H9 (cell line): ENCODE measurements at regions not wholly inside any gene's neighbourhood (a gene's known extent, or its start where the extent isn't known, plus 50 kb on each side); places are given as distances from the start of the nearest gene placed in this dataset.

Experiments used
- DNase-seq: peaks from one replicate; pipeline ENCODE4 v3.0.0-alpha.2; 2017
- H2AFZ ChIP-seq: one replicate; pipeline ENCODE4 v1.6.1; 2013; ENCODE audit warnings: mild to moderate bottlenecking, low read length, control low read depth, moderate library complexity
- H2AK5ac ChIP-seq: 2 replicates; pipeline ENCODE4 v1.6.1; 2013; ENCODE audit warnings: low read length, control low read depth, mixed read lengths; ENCODE audit not compliant: insufficient read length
- H2BK120ac ChIP-seq: one replicate; pipeline ENCODE4 v1.6.1; 2013; ENCODE audit warnings: low read depth, mild to moderate bottlenecking, low read length, control low read depth, inconsistent platforms; ENCODE audit not compliant: poor library complexity, severe bottlenecking
- H2BK12ac ChIP-seq: 2 replicates; pipeline ENCODE4 v1.6.1; 2013; ENCODE audit warnings: low read length, control low read depth, mixed read lengths, low read depth; ENCODE audit not compliant: insufficient read length
- H2BK15ac ChIP-seq: 2 replicates; pipeline ENCODE4 v1.6.1; 2013; ENCODE audit warnings: low read depth, low read length, control low read depth
- H2BK20ac ChIP-seq: one replicate; pipeline ENCODE4 v1.6.1; 2013; ENCODE audit warnings: low read depth, mild to moderate bottlenecking, low read length, control low read depth, inconsistent platforms; ENCODE audit not compliant: poor library complexity, severe bottlenecking
- H2BK5ac ChIP-seq: 2 replicates; pipeline ENCODE4 v1.6.1; 2013; ENCODE audit warnings: low read length, control low read depth, mixed read lengths; ENCODE audit not compliant: insufficient read length
- H3K14ac ChIP-seq: 2 replicates; pipeline ENCODE4 v1.6.1; 2013; ENCODE audit warnings: low read length, control low read depth; ENCODE audit not compliant: insufficient read depth
- H3K18ac ChIP-seq: 2 replicates; pipeline ENCODE4 v1.6.1; 2013; ENCODE audit warnings: low read depth, mild to moderate bottlenecking, mixed read lengths, low read length, control low read depth; ENCODE audit not compliant: insufficient read length
- H3K23ac ChIP-seq: 2 replicates; pipeline ENCODE4 v1.6.1; 2013; ENCODE audit warnings: low read length, control low read depth, mixed read lengths, low read depth; ENCODE audit not compliant: insufficient read length
- H3K23me2 ChIP-seq: 2 replicates; pipeline ENCODE4 v1.6.1; 2013; ENCODE audit warnings: low read depth, mild to moderate bottlenecking, mixed read lengths, low read length, control low read depth; ENCODE audit not compliant: insufficient read length, poor library complexity, severe bottlenecking
- H3K27ac ChIP-seq: 2 replicates; pipeline ENCODE4 v1.5.1; 2013; ENCODE audit warnings: low read length, control low read depth, mixed read lengths, low read depth; ENCODE audit not compliant: insufficient read length
- H3K27me3 ChIP-seq: 2 replicates; pipeline ENCODE4 v1.6.1; 2013; ENCODE audit warnings: low read length, control low read depth, inconsistent platforms; ENCODE audit not compliant: insufficient read depth
- H3K4ac ChIP-seq: 2 replicates; pipeline ENCODE4 v1.6.1; 2013; ENCODE audit warnings: low read depth, mild to moderate bottlenecking, control low read depth, inconsistent platforms, low read length, moderate library complexity
- H3K4me1 ChIP-seq: 2 replicates; pipeline ENCODE4 v1.6.1; 2013; ENCODE audit warnings: low read length, control low read depth, inconsistent platforms; ENCODE audit not compliant: insufficient read depth
- H3K4me2 ChIP-seq: 2 replicates; pipeline ENCODE4 v1.6.1; 2013; ENCODE audit warnings: low read length, control low read depth, mixed read lengths; ENCODE audit not compliant: insufficient read length, insufficient read depth
- H3K56ac ChIP-seq: 2 replicates; pipeline ENCODE4 v1.6.1; 2013; ENCODE audit warnings: low read depth, mild to moderate bottlenecking, mixed read lengths, low read length, control low read depth; ENCODE audit not compliant: insufficient read length
- H3K79me1 ChIP-seq: 2 replicates; pipeline ENCODE4 v1.6.1; 2013; ENCODE audit warnings: low read depth, mild to moderate bottlenecking, moderate library complexity, low read length, control low read depth, inconsistent platforms; ENCODE audit not compliant: insufficient read depth, poor library complexity, severe bottlenecking
- H3K79me2 ChIP-seq: 2 replicates; pipeline ENCODE4 v1.6.1; 2013; ENCODE audit warnings: low read length, control low read depth, inconsistent platforms; ENCODE audit not compliant: insufficient read depth
- H3K9ac ChIP-seq: 2 replicates; pipeline ENCODE4 v1.6.1; 2013; ENCODE audit warnings: low read length, control low read depth, mixed read lengths; ENCODE audit not compliant: insufficient read length; ENCODE audit errors: extremely low read depth
- H3K9me3 ChIP-seq: one replicate; pipeline ENCODE4 v1.6.1; 2013; ENCODE audit warnings: low read depth, low read length, inconsistent platforms; ENCODE audit not compliant: control insufficient read depth
- H3T11ph ChIP-seq: one replicate; pipeline ENCODE4 v1.6.1; 2013; ENCODE audit warnings: mild to moderate bottlenecking, low read length, control low read depth, inconsistent platforms
- H4K20me1 ChIP-seq: one replicate; pipeline ENCODE4 v1.6.1; 2013; ENCODE audit not compliant: control insufficient read depth, insufficient read length, insufficient read depth
- H4K5ac ChIP-seq: 2 replicates; pipeline ENCODE4 v1.6.1; 2013; ENCODE audit warnings: low read depth, mild to moderate bottlenecking, mixed read lengths, low read length, control low read depth; ENCODE audit not compliant: insufficient read length
- H4K8ac ChIP-seq: replicated peaks from 2 replicates; pipeline ENCODE4 v1.6.1; 2013; ENCODE audit warnings: low read length, control low read depth, mixed read lengths, low read depth; ENCODE audit not compliant: insufficient read length
- H4K91ac ChIP-seq: 2 replicates; pipeline ENCODE4 v1.6.1; 2013; ENCODE audit warnings: low read depth, mild to moderate bottlenecking, moderate library complexity, mixed read lengths, low read length, control low read depth; ENCODE audit not compliant: insufficient read length
- H3K27ac Mint-ChIP-seq, 3 experiments: 2 replicates in 2 of 3; 3 replicates in 1 of 3; pipeline ENCODE4 v1.8.0; 2020 to 2021; ENCODE audit warnings: mixed read lengths in 3 of 3, mild to moderate bottlenecking in 1 of 3, moderate library complexity in 1 of 3
- H3K27me3 Mint-ChIP-seq: 2 replicates; pipeline ENCODE4 v1.8.0; 2021; ENCODE audit warnings: low read depth, mild to moderate bottlenecking, moderate library complexity, mixed read lengths
- H3K36me3 Mint-ChIP-seq, 3 experiments: 2 replicates in 2 of 3; 3 replicates in 1 of 3; pipeline ENCODE4 v1.8.0; 2020 to 2021; ENCODE audit warnings: low read depth in 3 of 3, mixed read lengths in 3 of 3; ENCODE audit not compliant: insufficient read depth in 1 of 3
- H3K4me1 Mint-ChIP-seq, 2 experiments: 2 replicates each; pipeline ENCODE4 v1.8.0; 2020; ENCODE audit warnings: mixed read lengths in 2 of 2
- H3K4me3 Mint-ChIP-seq, 2 experiments: 2 replicates in 1 of 2; 3 replicates in 1 of 2; pipeline ENCODE4 v1.8.0; 2020 to 2021; ENCODE audit warnings: mild to moderate bottlenecking in 2 of 2, mixed read lengths in 2 of 2, moderate library complexity in 1 of 2
- H3K9me3 Mint-ChIP-seq, 2 experiments: 2 replicates in 1 of 2; 3 replicates in 1 of 2; pipeline ENCODE4 v1.8.0; 2020; ENCODE audit warnings: mild to moderate bottlenecking in 2 of 2, mixed read lengths in 2 of 2, moderate library complexity in 1 of 2
- WGBS: extraction: QIAGEN DNeasy Blood & Tissue Kit; methylation state at CpG from one replicate; pipeline ENCODE4 v1.1.7; 2013; ENCODE audit warnings: missing lambda C conversion rate, low lambda C conversion rate, mixed read lengths; ENCODE audit not compliant: insufficient read length; ENCODE audit errors: extremely low coverage; 5-methylcytosine and 5-hydroxymethylcytosine counted together
- TF ChIP-seq, protein P1 (sequence below): fragments of 200-600 bp; sonication (generic); conservative IDR thresholded peaks from 3 replicates; pipeline ENCODE4 v1.8.0; 2021; ENCODE audit warnings: antibody characterized with exemption, mild to moderate bottlenecking

DNA sequence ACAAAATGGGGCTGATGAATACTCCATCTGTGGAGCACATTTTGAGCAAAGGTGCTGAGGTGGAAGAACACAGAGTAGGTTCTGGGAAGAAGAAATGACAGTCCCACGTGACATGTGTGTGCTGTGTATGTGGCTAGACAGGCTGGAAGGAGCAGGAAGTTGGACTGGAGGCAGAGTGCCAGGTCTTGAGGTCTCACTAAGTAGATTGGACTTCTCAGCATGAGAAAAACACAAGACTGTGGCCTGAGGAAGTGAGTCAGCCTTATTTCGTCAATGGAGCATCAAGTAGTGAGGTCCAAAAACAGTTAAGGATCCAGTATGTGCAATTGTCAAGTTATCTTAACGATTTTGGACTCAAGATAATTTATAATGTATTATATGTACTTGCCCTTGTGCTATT is 736.5 kb downstream of the KCNJ2 start:
- DNase-seq = no peak
- H3K4me3 Mint-ChIP-seq = no peak overlapping the region
- no peak overlapping the region for H4K8ac ChIP-seq
- H3K9me3 Mint-ChIP-seq = peaks cover 10 to 17% of the 10 kb centered on the region in 2 experiments
- H3K27ac ChIP-seq = no peak overlapping the region
- TF ChIP-seq, protein P1, sequence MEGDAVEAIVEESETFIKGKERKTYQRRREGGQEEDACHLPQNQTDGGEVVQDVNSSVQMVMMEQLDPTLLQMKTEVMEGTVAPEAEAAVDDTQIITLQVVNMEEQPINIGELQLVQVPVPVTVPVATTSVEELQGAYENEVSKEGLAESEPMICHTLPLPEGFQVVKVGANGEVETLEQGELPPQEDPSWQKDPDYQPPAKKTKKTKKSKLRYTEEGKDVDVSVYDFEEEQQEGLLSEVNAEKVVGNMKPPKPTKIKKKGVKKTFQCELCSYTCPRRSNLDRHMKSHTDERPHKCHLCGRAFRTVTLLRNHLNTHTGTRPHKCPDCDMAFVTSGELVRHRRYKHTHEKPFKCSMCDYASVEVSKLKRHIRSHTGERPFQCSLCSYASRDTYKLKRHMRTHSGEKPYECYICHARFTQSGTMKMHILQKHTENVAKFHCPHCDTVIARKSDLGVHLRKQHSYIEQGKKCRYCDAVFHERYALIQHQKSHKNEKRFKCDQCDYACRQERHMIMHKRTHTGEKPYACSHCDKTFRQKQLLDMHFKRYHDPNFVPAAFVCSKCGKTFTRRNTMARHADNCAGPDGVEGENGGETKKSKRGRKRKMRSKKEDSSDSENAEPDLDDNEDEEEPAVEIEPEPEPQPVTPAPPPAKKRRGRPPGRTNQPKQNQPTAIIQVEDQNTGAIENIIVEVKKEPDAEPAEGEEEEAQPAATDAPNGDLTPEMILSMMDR = no peak
- no peaks in the 10 kb centered on the region for H3K27me3 Mint-ChIP-seq
- no peak overlapping the region for H2BK12ac ChIP-seq
- no peak overlapping the region for H2BK5ac ChIP-seq
- H3K18ac ChIP-seq = no peak overlapping the region
- H3K27me3 ChIP-seq = no peaks in the 10 kb centered on the region
- no peak overlapping the region for H3K56ac ChIP-seq
- no peak overlapping the region for H4K91ac ChIP-seq
- no peak overlapping the region for H3K4me2 ChIP-seq
- H3K4ac ChIP-seq = no peak overlapping the region
- peaks cover 2 to 10% (median 4%) of the 10 kb centered on the region in 3 experiments; a peak in 5 of 7 replicates for H3K36me3 Mint-ChIP-seq
- H2BK20ac ChIP-seq = no peak overlapping the region
- no peaks in the 10 kb centered on the region for H4K20me1 ChIP-seq
- H3K9me3 ChIP-seq = peaks cover 5% of the 10 kb centered on the region
- peak overlapping the region in 1 of 3 experiments; percentile 15; a peak in 1 of 7 replicates for H3K27ac Mint-ChIP-seq
- H3K23ac ChIP-seq = no peak overlapping the region
- H3K79me1 ChIP-seq = no peaks in the 10 kb centered on the region
- H2AK5ac ChIP-seq = no peak overlapping the region
- no peaks in the 10 kb centered on the region for H3K4me1 ChIP-seq
- H3K4me1 Mint-ChIP-seq = peaks cover 3 to 9% of the 10 kb centered on the region in 2 experiments; a peak in 2 of 4 replicates
- no peak overlapping the region for H2BK120ac ChIP-seq
- H3T11ph ChIP-seq = no peak overlapping the region
- H3K9ac ChIP-seq = no peak overlapping the region
- H2AFZ ChIP-seq = no peak overlapping the region
- H2BK15ac ChIP-seq = no peak overlapping the region
- no peak overlapping the region for H4K5ac ChIP-seq
- no CpG with 5 or more reads among the region's 3 CpGs for WGBS
- no peaks in the 10 kb centered on the region for H3K79me2 ChIP-seq
- H3K14ac ChIP-seq = no peak overlapping the region
- H3K23me2 ChIP-seq = no peaks in the 10 kb centered on the region
